H54 (cell line): ENCODE measurements at regions not wholly inside any gene's neighbourhood (a gene's known extent, or its start where the extent isn't known, plus 50 kb on each side); places are given as distances from the start of the nearest gene placed in this dataset.

Source experiments
- DNase-seq: peaks from one replicate; pipeline ENCODE4 v3.0.0; 2011; ENCODE audit warnings: low spot score, mixed read lengths; ENCODE audit not compliant: insufficient read length
- FAIRE-seq: peaks from 3 replicates; lab custom pipeline; 2011; peaks lifted over from hg19 to GRCh38; lab: Jason Lieb, UNC
- POLR2A ChIP-seq: IDR thresholded peaks from 2 replicates; pipeline ENCODE4 v1.6.1; 2011; ENCODE audit warnings: low read depth, mild to moderate bottlenecking, low read length

DNA sequence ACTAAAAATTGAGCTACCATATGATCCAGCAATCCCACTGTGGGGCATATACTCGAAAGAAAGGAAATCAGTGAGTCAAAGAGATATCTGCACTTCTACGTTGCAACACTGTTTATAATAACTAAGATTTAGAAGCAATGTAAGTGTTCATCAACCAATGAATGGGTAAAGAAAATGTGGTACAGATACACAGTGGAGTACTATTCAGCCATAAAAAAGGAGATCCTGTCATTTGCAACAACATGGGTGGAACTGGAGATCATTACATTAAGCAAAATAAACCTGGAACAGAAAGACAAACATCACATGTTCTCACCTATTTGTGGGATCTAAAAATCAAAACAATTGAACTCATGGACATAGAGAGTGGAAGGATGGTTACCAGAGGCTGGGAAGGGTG is 385.0 kb upstream of the TRIB2 start:
- TF ChIP-seq POLR2A, result no peak
- FAIRE-seq (no peak), DNase-seq (no peak)

GRCh38 chr2:12333293-12333692 is 383.4 kb upstream of the TRIB2 start:
- FAIRE-seq (no peak), DNase-seq (no peak)
- TF ChIP-seq POLR2A, result no peak

- DNase-seq, result no peak
- no peak for TF ChIP-seq POLR2A
- no peak for FAIRE-seq
Observed at GRCh38 chr2:12334412-12334966, 382.2 kb upstream of the TRIB2 start.

DNA sequence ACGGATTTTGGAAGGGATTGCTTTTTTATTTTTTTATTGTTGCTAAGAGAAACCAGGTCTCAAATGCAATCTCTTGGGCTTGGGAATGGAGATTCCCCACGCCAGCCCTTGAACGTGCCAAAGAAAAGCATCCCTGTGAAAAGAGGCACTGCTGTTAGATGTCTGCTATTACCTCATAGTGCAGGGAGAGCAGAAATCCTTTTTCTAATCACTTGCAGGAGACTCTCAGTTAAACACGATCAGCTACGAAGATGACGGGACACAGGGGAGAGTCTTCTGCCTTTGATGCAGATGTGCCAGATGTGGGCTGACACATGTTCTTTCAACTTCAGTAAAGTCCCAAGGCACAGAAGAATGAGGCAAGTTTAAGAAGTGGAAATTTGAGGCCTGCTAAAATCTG is 381.6 kb upstream of the TRIB2 start:
- TF ChIP-seq POLR2A, result no peak
- FAIRE-seq, result no peak
- DNase-seq, result no peak

- FAIRE-seq, result no peak
- no peak for TF ChIP-seq POLR2A
Observed at GRCh38 chr2:12335995-12336394, 380.7 kb upstream of the TRIB2 start.

GRCh38 chr2:12338946-12339697 is 377.6 kb upstream of the TRIB2 start:
- no peak for TF ChIP-seq POLR2A
- DNase-seq (no peak), FAIRE-seq (no peak)

More at GRCh38 chr2:12335995-12336394, 380.7 kb upstream of the TRIB2 start:
- no peak for DNase-seq

GRCh38 chr2:12340164-12340563 is 376.6 kb upstream of the TRIB2 start:
- FAIRE-seq (no peak), DNase-seq (no peak)
- TF ChIP-seq POLR2A, result no peak

- DNase-seq (no peak), FAIRE-seq (no peak)
- TF ChIP-seq POLR2A, result no peak
Observed at GRCh38 chr2:12341215-12341614, 375.5 kb upstream of the TRIB2 start.

DNA sequence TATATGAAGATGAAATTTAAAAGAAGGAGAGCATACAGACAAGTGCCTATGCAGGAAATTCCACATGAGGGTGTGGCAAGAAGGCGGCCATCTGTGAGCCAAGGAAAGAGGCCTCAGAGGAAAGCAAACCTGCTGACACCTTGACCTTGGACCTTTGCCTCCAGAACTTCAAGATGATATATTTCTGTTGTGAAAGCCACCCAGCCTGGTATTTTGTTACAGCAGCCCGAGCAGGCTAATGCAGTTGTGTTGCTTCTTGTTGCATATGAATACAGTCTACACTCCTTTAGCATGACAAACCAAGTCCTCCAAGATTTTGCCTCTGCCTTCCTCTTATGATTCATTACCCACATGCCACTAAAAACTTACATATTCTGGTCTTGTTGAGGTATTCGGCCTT is 374.8 kb upstream of the TRIB2 start:
- DNase-seq (no peak), FAIRE-seq (no peak)
- no peak for TF ChIP-seq POLR2A

DNA sequence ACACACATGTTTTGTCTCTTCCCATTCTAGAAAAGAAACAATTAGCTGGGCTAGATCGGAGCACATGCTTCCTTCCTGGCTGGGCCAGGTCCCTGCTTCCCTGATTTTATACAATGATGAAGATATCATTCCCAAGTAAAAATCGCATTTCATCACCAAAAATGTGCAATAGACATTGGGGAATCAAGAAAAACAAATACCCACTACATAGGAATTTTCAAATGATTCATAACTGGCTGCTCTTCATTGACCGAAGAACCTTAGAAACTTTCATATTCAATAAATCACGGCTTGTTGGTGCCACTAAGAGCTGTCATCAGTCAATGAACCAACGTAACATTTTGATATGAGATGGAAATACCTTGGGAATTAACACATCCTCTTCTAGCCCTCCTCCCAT is 373.6 kb upstream of the TRIB2 start:
- FAIRE-seq (no peak), DNase-seq (no peak)
- no peak for TF ChIP-seq POLR2A

DNA sequence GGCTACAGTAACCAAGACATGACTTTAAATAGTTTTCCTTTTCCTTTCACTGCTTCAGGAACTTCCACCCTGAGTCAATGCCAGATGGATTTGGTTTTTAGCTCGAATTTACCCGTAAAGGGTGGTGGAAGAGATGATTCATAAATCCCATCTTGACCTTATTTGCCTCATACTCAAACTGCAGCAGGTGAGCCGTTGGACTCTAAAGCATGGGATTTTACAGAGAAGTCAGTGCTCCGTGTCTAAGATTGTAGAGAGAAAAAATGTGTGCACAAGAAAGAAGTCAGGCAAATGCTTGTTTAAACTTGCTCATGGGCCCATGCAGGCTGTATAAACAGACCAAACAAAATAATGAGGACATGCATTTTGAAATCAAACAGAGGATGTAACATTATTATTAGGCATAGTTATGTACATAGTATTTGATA is 369.7 kb upstream of the TRIB2 start:
- TF ChIP-seq POLR2A, result no peak
- DNase-seq (no peak), FAIRE-seq (no peak)

DNA sequence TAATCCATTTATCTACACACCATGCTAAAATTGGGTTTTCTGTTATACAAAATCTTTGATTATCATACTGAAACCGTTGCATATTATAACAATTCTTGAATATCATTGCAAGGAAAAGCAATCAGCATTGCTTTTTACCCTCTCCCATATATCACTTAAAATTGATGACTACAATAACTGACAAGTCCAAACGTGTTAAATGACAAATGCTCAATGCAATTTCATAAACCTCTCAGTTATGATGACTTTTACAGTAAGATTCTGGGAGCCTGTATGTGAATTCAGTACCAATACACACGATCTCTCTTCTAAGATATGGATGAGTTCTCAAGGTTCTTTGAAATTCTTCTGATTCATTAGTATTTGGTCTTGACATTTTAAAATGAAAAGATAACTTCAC is 368.5 kb upstream of the TRIB2 start:
- no peak for FAIRE-seq
- no peak for DNase-seq
- TF ChIP-seq POLR2A, result no peak

DNA sequence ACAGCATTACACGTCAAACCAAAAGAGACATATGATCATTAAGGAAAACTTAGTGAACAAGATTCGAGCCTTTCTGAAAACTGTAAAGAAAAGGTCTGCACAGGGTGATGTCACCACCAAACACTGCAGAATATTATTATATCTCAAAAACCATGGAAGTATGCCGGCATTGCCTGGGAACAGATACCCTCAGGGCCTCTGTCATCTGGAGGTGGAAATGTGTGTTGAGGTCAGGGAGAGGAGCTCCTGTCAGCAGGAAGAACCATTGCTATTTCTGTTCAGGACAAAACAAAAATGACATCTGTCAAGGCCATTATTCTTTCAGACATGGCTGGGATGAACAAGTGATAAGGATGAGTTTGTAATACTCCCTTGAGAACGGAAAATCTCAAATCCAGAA is 365.9 kb upstream of the TRIB2 start:
- no peak for FAIRE-seq

DNA sequence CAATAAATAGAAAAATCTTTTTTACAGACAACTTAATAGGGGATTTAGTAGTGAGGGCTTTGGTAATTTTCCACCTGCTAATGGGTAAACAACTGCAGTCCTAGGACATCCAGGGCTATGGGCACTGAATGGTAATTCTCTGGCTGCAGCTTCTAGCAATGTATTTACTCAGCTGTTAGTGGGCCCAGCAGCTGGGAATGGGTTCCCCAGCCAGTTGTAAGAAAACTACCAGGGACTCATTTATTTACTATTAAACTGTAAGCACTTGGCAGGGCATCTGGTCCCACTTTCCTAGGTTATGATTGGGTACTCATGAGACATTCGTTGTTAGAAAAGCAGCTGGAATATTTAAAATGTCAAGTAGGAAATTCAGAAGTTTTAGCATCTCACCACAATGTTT is 363.8 kb upstream of the TRIB2 start:
- DNase-seq, result no peak
- no peak for FAIRE-seq
- no peak for TF ChIP-seq POLR2A

More for the DNA sequence above, 365.9 kb upstream of the TRIB2 start:
- no peak for TF ChIP-seq POLR2A
- DNase-seq, result no peak

GRCh38 chr2:12361506-12361905 is 355.2 kb upstream of the TRIB2 start:
- no peak for FAIRE-seq
- no peak for TF ChIP-seq POLR2A

More at GRCh38 chr2:12361506-12361905, 355.2 kb upstream of the TRIB2 start:
- DNase-seq, result no peak
